ENCODE measurements at regions not wholly inside any gene's neighbourhood (a gene's known extent, or its start where the extent isn't known, plus 50 kb on each side); places are given as distances from the start of the nearest gene placed in this dataset.

DNA sequence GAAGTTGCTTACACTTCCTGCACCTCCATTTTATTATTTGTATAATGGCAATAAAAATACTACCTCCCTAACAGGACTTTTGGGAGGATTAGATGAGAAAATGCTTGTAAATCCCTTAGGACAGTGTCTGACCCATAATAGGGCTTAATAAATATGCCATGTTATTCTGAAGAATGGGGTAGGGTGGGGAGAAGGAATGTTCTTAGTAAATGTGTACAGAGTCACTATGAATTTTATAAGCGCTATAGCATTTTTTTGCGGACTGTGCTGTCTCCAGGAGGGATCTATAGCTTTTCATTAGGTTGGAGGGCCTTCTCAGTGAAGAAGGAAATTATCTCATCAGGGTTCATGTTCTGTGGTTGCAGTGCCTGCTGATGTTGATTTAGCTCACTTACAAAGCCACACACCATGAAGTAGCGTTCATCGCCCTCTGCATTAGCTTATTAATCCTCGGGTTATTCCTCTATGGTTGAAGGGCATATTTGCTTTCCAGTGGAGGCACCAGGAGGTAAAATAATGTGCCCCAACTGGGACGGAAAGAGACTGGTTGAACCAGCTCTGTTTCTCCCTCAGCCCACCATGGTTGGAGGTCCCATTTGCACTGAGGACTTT is 497.1 kb downstream of the ARHGEF28 start:
- TF ChIP-seq, protein P1, sequence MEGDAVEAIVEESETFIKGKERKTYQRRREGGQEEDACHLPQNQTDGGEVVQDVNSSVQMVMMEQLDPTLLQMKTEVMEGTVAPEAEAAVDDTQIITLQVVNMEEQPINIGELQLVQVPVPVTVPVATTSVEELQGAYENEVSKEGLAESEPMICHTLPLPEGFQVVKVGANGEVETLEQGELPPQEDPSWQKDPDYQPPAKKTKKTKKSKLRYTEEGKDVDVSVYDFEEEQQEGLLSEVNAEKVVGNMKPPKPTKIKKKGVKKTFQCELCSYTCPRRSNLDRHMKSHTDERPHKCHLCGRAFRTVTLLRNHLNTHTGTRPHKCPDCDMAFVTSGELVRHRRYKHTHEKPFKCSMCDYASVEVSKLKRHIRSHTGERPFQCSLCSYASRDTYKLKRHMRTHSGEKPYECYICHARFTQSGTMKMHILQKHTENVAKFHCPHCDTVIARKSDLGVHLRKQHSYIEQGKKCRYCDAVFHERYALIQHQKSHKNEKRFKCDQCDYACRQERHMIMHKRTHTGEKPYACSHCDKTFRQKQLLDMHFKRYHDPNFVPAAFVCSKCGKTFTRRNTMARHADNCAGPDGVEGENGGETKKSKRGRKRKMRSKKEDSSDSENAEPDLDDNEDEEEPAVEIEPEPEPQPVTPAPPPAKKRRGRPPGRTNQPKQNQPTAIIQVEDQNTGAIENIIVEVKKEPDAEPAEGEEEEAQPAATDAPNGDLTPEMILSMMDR (tag by site-specific recombination; IDR thresholded peaks at IDR 0.05) = no peak
- TF ChIP-seq HOXA7 (CRISPR knock-in tag; IDR thresholded peaks at IDR 0.05; ENCODE audit: borderline replicate concordance) = no peak
- TF ChIP-seq SP2 (tag by site-specific recombination; IDR thresholded peaks at IDR 0.05) = no peak
- TF ChIP-seq ZBTB49 (tag by site-specific recombination; IDR thresholded peaks at IDR 0.05; ENCODE audit: low read depth) = no peak
- no peak for TF ChIP-seq ZBTB44 (tag by site-specific recombination; IDR thresholded peaks at IDR 0.05)

All from HEK293 (cell line).